ENCODE measurements at regions not wholly inside any gene's neighbourhood (a gene's known extent, or its start where the extent isn't known, plus 50 kb on each side); places are given as distances from the start of the nearest gene placed in this dataset.

- no peak overlapping the region for H3K27ac ChIP-seq
- no peak for TF ChIP-seq CTCF (IDR thresholded peaks at IDR 0.05)
- no peak overlapping the region for H3K4me3 ChIP-seq
- no peak for DNase-seq (ENCODE audit: low spot score)
Observed at GRCh38 chr2:234245945-234246344, 195.4 kb downstream of the SPP2 start.

- TF ChIP-seq CTCF (IDR thresholded peaks at IDR 0.05): no peak
- DNase-seq (ENCODE audit: low spot score): no peak
- no peak overlapping the region for H3K27ac ChIP-seq
- H3K4me3 ChIP-seq: no peak overlapping the region
Observed at GRCh38 chr2:234243871-234244565, 193.5 kb downstream of the SPP2 start.

GRCh38 chr2:234242459-234242836, 191.9 kb downstream of the SPP2 start:
- H3K4me3 ChIP-seq: no peak overlapping the region
- no peak for TF ChIP-seq CTCF (IDR thresholded peaks at IDR 0.05)
- no peak overlapping the region for H3K27ac ChIP-seq
- no peak for DNase-seq (ENCODE audit: low spot score)

GRCh38 chr2:234241656-234242458, 191.4 kb downstream of the SPP2 start:
- DNase-seq (ENCODE audit: low spot score): no peak

GRCh38 chr2:234240917-234241316, 190.4 kb downstream of the SPP2 start:
- TF ChIP-seq CTCF (IDR thresholded peaks at IDR 0.05): no peak
- no peak for DNase-seq (ENCODE audit: low spot score)
- no peak overlapping the region for H3K4me3 ChIP-seq
- H3K27ac ChIP-seq: no peak overlapping the region

More at GRCh38 chr2:234241656-234242458, 191.4 kb downstream of the SPP2 start:
- TF ChIP-seq CTCF (IDR thresholded peaks at IDR 0.05): no peak
- H3K27ac ChIP-seq: no peak overlapping the region
- no peak overlapping the region for H3K4me3 ChIP-seq

- Histone ChIP-seq H3K27ac (no peak overlapping the region), H3K4me3 (no peak overlapping the region)
- TF ChIP-seq CTCF (IDR thresholded peaks at IDR 0.05): no peak
- DNase-seq (ENCODE audit: low spot score): no peak
Observed at GRCh38 chr2:234235191-234235590, 184.7 kb downstream of the SPP2 start.

- Histone ChIP-seq H3K4me3 (no peak overlapping the region), H3K27ac (no peak overlapping the region)
- no peak for DNase-seq (ENCODE audit: low spot score)
- no peak for TF ChIP-seq CTCF (IDR thresholded peaks at IDR 0.05)
Observed at GRCh38 chr2:234231460-234231859, 181.0 kb downstream of the SPP2 start.
